Stimulated activated CD4-positive, alpha-beta T cell treated with anti-CD3 and anti-CD28 coated beads, Interleukin-4, amount 100 ng/mL, for 48 hours (primary cell): ENCODE measurements at regions not wholly inside any gene's neighbourhood (a gene's known extent, or its start where the extent isn't known, plus 50 kb on each side); places are given as distances from the start of the nearest gene placed in this dataset.

ENCODE experiments used
- DNase-seq, 2 donors: peaks; one replicate each; pipeline ENCODE4 v3.0.0-alpha.2; 2020; ENCODE audit warnings: low read depth in 2 of 2

DNA sequence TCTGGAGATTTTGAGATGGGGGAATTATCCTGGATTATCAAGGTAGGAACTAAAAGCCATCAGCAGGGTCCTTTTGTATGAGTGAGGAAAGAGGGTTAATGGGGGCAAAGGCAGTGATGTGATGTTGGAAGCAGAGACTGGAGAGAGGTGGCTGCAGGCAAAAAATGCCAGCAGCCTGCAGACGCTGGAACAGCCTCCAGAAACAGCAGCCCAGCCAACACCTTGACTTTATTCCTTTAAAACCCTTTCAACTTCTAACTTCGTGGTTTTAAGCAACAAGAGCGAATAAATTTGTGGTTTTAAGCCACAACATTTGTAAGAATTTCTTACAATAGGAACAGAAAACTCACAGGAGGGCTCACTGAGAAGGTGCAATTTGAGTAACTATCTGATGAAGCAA lies 523.1 kb upstream of the HS6ST1 start:
- DNase-seq, result no peak

DNA sequence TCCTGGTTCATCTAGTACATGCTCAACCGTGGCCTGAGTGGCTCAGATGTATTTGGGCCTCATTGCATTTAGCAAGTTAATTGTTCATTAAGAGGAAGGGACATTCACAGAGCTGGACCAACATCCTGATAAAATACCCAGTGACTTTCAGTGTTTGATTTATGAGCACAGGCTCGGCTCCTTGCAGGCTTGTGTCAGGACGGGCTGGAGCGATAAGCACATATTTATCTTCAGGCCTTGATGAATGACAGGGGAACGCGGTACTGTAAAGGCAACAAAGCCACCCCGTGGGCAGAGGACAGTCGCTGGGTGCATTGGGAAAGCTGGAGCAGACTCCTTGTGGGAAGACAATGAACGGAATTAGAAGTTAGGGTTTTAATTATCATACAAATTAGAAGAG lies 548.6 kb upstream of the HS6ST1 start:
- DNase-seq, result no peak

DNA sequence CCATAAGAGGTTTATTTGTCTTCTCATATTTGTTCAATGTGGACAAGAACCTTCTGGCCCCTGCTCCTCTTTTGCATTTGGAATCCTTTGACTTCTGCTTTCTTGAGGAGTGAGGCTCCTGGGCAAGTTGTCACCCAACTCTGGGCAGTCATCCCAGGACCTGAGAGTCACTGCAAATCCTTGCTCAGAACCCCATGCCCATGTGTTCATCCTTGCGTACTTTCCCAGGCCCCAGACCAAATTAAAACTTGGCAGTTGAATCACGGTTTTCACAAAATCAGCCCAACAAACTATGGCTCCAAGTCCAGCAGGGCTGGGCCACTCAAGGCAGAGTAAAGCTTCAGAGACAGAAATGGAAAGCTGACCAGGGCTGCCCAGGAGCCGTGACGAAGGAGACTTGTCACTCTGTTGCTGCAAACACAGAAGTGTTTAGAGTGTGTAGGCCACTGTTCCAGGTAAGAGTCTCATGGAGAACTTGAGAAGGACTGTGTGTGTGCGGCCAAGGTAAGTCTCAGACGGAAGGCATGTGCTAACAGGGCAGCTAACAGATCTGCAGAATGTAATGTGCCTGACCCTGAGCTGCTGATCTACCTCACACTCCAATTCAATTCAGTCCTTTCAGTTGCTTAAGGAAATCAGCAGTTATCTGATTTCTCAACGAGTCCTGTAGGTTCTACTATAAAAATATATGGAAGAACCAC lies 549.4 kb upstream of the HS6ST1 start:
- no peak for DNase-seq

GRCh38 chr2:128868686-128869551 lies 550.3 kb upstream of the HS6ST1 start:
- no peak for DNase-seq

DNA sequence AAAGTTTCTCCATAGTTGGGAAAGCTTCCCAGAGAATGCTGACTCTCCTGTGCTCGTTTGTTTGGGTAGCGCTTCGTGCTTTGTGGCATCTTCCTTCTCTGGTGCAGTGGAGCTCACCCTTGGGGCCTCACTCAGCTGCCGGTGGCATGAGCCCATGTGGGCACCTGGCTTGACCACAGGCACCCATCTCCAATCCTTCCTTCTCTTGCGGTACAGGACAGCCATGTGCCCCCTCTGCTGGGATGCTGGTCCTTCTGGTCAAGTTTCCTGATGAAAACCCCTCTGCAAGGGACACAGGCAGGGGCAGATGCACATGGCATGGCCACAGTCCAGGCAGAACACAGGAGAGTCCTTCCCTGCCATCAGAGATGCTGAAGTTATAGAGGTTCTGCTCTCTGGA lies 555.9 kb upstream of the HS6ST1 start:
- DNase-seq, result no peak

DNA sequence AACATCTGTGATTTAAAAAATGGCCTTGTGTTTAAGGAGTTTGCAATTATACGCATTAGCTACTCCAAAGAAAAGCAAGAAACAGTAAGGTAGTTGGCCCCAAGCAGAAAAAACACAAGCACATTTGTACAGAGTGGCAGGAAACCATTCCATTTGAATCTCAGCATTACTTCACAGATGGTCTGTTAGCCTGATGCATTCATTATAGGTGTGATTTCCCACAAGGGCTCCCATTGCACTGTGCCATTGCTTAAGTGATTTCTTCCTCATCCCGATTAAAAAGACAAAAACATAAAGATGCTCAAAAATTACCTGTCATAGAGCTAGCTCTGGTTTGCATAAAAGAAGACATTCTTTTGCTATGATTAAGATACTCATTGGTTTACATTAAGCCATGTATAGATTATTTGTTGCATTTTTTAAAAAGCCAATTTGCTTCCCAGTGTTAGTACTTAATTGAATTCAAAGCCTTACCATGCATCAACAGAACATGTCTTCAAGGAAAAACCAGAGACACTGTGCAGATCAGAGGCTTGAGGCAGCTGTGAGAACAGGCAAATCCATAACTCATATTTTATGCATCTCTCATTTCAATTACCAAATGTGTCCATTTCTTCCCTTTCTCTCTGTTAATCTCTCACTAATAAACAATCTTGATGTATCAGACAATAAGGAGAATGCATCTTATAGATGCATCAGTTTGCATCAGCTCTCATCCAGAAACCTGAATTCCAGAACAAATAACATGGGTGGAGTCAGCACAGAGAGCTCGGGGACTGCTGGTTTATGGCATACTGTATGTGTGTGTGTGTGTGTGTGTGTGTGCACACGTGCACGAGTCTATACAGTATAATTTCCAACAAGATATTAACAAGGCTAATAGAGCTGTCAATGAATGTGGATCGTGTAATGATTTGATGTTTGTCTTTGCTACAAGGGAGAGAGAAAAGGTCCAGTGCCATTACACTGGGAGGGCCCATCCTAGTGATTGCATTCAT lies 558.6 kb upstream of the HS6ST1 start:
- DNase-seq, result no peak

DNA sequence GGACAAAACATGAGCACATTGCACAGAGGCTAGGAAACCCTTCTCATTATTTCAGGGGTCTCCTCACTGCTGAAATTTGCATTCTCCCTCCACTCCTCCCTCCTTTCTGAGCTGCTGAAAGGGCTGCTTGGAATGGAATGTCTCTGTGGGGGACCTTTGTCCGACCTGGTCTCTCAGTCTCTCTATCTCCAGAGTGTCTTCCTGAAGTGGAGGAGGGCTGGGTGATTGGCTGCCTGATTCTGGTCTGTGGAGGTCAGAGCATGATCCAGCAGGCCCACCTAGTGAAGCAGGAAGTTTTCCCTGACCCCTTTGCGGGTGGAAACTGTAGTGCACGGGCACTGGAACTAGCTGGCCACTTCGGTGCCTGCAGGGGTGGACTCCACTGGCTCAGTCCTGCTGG lies 560.5 kb upstream of the HS6ST1 start:
- DNase-seq, result no peak

- no peak for DNase-seq
Observed at GRCh38 chr2:128894896-128895295, 576.2 kb upstream of the HS6ST1 start.

DNA sequence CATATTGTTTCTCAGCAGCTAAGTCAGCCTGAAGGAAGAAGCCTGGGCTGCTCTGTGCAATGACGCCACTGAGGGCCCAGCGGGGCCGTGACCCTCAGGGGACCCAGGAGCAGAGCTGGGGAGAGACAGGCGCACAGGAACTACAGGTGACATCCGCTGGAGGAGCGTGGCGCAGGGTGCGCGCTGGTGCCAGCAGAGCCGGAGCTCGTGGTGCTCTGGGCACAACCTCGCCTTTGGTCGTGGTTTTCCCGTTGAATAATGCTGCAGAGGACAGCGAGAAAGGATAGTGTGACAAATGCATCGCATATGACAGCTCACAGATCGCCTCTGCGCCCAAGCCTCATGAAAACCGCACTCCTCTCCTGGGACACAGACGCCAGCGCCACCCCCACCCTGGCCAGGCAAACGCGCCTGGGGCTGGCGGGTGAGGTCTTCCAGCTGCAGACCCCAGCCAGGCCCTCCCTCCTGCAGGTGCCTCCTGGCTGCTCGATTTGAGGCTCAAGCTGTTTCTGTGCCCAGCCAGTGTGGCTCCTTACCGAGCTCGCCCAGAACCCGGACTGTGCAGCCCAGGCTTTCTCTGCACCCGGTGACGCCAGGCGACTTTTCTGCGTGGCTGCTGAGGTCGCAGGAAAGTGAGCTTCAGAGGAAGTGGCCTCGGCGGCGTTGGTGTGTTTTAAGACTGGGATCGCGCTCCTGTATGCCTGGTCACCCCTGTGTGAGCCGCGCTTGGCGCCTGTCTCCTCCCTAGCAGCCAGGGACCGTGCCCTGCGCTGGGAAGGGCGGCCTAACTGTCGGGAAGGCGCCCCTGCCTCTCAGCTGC lies 583.1 kb upstream of the HS6ST1 start:
- no peak for DNase-seq

- DNase-seq, result no peak
Observed at GRCh38 chr2:128903637-128904036, 585.0 kb upstream of the HS6ST1 start.

DNA sequence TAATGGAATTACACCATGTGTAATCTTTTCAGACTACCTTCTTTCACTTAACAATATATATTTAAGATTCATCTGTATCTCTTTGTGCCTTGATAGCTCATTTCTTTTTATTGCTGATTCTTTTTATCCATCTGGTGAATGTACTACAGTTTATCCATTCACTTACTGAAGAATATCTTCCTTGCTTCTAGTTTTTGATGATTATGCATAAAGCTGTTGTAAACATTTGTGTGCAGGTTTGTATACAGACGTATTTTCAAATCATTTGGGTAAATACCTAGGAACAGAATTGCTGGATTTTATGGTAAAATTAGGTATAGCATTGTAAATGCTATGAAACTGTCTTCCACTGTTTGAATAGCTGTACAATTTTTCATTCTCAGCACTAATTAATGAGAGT lies 592.6 kb upstream of the HS6ST1 start:
- no peak for DNase-seq

DNA sequence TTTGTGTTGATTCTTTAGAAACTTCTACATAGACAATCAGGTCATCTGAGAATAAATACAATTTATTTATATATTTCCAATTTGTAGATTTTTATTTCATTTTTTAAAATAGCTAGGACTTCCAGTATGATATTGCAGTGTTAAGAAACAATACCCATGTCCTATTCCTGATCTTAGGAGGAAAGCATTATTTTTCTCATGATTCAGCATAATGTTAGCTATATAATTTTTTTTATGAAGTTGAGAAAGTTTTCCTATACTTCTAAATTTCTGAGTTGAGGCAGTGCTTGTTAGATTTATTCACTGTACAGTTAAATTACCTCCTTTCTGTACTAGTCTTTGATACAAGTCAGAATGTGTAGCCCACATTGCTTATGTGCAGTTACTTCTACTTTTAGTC lies 595.7 kb upstream of the HS6ST1 start:
- no peak for DNase-seq

DNA sequence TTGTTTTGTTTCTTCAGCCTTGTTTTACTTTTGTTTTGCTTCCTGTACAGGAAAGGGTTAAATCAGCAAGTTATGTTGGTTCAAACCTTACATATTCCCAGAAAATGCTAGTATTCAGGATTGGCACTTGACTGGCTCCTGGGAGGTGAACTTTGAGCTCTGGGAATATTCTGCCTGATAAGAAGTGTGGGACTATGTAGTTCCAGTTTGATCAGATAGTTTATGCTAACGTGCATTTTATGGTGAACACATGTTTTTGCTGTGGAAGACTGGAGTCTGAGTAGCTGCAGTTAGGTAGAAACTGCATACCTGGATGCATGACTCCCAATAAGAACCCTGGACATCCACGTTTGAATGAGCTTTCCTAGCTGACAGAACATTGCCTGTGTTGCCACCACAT lies 603.1 kb upstream of the HS6ST1 start:
- DNase-seq, result no peak

DNA sequence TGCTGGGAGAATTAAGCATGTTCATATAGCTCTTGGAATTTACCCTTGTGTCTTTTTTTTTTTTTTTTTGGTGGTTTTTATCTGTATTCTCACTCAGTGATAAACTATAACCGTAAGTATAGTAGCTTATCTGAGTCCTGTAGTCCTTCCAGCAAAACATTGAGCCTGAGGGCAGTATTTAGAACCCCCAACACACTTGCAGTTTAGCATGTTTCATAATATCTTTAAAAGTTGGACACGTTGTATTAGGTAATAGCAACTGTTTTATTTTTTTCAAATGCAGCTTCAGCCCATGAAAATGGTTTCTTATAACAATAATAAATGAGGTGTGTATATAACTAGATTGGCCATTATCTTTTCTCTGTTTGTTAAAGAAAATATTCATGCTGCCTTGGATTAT lies 603.5 kb upstream of the HS6ST1 start:
- DNase-seq, result no peak

DNA sequence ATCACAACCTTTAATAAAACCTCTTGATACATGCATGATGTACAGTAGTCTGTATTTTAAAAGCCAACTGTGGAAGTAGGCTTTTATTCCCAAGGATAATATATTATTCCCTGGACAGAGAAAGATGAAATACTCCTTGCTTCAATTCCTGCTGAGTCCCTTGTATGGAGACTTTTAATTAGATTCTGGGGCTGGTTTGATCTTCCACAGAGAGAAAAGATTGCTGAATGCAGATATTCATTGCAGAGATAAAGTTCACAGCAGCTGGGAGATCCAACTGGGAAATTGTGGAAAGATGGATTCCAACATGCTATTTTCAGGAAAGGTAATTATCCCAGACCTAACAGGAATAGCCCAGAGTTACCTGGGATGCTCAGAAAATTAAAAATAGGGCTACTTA lies 607.0 kb upstream of the HS6ST1 start:
- no peak for DNase-seq

GRCh38 chr2:128930101-128930500 lies 611.4 kb upstream of the HS6ST1 start:
- no peak for DNase-seq

GRCh38 chr2:128940378-128940777 lies 621.7 kb upstream of the HS6ST1 start:
- no peak for DNase-seq

- DNase-seq, result no peak
Observed at GRCh38 chr2:128941751-128942150, 623.1 kb upstream of the HS6ST1 start.

DNA sequence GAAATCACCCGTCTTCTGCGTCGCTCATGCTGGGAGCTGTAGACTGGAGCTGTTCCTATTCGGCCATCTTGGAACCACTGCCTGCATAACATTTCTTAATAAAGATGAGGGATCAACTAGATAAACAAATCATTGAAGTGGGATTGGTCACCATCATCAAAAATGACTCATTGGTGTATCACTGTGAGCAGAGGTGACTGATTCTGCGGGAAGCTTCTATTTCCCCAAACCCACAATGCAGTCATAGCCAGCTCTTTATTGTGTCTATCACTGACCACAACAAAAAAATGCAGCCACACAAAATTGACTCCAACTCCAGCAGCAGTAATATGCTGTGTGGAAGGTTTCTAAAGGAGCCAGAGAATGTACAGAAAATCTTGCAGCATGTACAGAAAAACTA lies 630.7 kb upstream of the HS6ST1 start:
- DNase-seq, result no peak

GRCh38 chr2:128950758-128951157 lies 632.1 kb upstream of the HS6ST1 start:
- DNase-seq, result no peak

DNA sequence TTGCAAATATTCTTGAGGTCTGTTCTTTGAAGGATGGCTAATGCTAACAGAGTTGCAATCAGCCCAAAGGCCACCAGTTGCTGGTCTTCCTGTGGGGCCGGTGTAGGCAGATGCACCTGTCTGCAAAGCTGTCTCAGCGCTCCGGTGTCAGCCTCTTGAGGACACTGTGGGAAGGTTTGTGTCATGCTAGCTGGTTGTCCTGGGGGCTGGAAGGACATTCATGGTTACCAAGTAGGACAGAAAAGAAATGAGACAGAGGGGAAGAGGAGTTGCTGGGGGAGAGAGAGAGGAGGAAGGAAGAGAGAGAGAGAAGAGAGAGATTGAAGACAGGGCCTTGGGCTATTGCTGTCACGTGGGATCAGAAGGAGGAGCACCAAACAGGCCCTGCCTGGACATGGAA lies 639.6 kb upstream of the HS6ST1 start:
- no peak for DNase-seq
